HL-60/S4 treated with retinoic acid at 250 ng/mL for 4 days and 3 days (cell line): ENCODE measurements at regions not wholly inside any gene's neighbourhood (a gene's known extent, or its start where the extent isn't known, plus 50 kb on each side); places are given as distances from the start of the nearest gene placed in this dataset.

Source experiments
- in situ Hi-C: fragments of 300-500 bp; cut with MboI; formaldehyde crosslinking; loops from 2 replicates; pipeline ENCODE4 v1.7.0; 2022; ENCODE audit warnings: low sequenced_read_pairs

GRCh38 chr6:53418288-53418687, 69.5 kb upstream of the ELOVL5 start:
- in situ Hi-C loops, result no loop called here

GRCh38 chr6:53417141-53417540, 68.4 kb upstream of the ELOVL5 start:
- in situ Hi-C loops, result no loop called here

- in situ Hi-C loops, result no loop called here
Observed at GRCh38 chr6:53413326-53413725, 64.6 kb upstream of the ELOVL5 start.

- in situ Hi-C loops, result no loop called here
Observed at GRCh38 chr6:53412751-53413150, 64.0 kb upstream of the ELOVL5 start.

- in situ Hi-C loops, result no loop called here
Observed at GRCh38 chr6:53412021-53412715, 63.4 kb upstream of the ELOVL5 start.

- in situ Hi-C loops, result no loop called here
Observed at GRCh38 chr6:53411451-53411850, 62.7 kb upstream of the ELOVL5 start.

- in situ Hi-C loops, result no loop called here
Observed at GRCh38 chr6:53410508-53411258, 61.9 kb upstream of the ELOVL5 start.

GRCh38 chr6:53408826-53409225, 60.1 kb upstream of the ELOVL5 start:
- in situ Hi-C loops, result no loop called here

GRCh38 chr6:53399027-53399344, 50.2 kb upstream of the ELOVL5 start:
- in situ Hi-C loops, result no loop called here

GRCh38 chr6:53398247-53399026, 49.7 kb upstream of the ELOVL5 start:
- in situ Hi-C loops, result no loop called here
